NB4 (cell line): ENCODE measurements at regions not wholly inside any gene's neighbourhood (a gene's known extent, or its start where the extent isn't known, plus 50 kb on each side); places are given as distances from the start of the nearest gene placed in this dataset.
"Not testable (repeated sequence)": the region's sequence is repeated elsewhere in the genome, so short reads cannot be mapped to it uniquely, and the experiment has no call there.

ENCODE experiments used
- DNase-seq: peaks from one replicate; pipeline ENCODE4 v3.0.0; 2010; ENCODE audit warnings: low read depth
- H3K4me3 ChIP-seq: one replicate; pipeline ENCODE4 v1.5.1; 2011; ENCODE audit warnings: mild to moderate bottlenecking, low read depth, low read length, moderate library complexity
- CTCF ChIP-seq: IDR thresholded peaks from one replicate; pipeline ENCODE4 v1.5.1; 2012; ENCODE audit warnings: low read depth, low read length
- MAX ChIP-seq: IDR thresholded peaks from 2 replicates; pipeline ENCODE4 v1.6.1; 2011; ENCODE audit warnings: low read depth, low read length
- MYC ChIP-seq: IDR thresholded peaks from 2 replicates; pipeline ENCODE4 v1.6.1; 2011; ENCODE audit warnings: low read depth, low read length
- POLR2A ChIP-seq: IDR thresholded peaks from 2 replicates; pipeline ENCODE4 v1.6.1; 2011; ENCODE audit warnings: mild to moderate bottlenecking; ENCODE audit not compliant: insufficient read length; ENCODE audit errors: extremely low read depth

- no peak for DNase-seq
- no peak overlapping the region for H3K4me3 ChIP-seq
- TF ChIP-seq POLR2A: no peak
- TF ChIP-seq MYC: no peak
- no peak for TF ChIP-seq MAX
- TF ChIP-seq CTCF: no peak
Measured at GRCh38 chr5:3449481-3449880, 146.2 kb upstream of the IRX1 start.

- H3K4me3 ChIP-seq: no peak overlapping the region
- TF ChIP-seq MAX (no peak), CTCF (no peak), POLR2A (no peak), MYC (no peak)
- no peak for DNase-seq
Measured at GRCh38 chr5:3446410-3446809, 149.2 kb upstream of the IRX1 start.

GRCh38 chr5:3445517-3445916 is 150.1 kb upstream of the IRX1 start:
- not testable (repeated sequence) for DNase-seq, H3K4me3 ChIP-seq

- TF ChIP-seq POLR2A (no peak), CTCF (no peak), MYC (no peak), MAX (no peak)
- no peak overlapping the region for H3K4me3 ChIP-seq
- DNase-seq: no peak
Measured at GRCh38 chr5:3432135-3432534, 163.5 kb upstream of the IRX1 start.

GRCh38 chr5:3430691-3431090 is 164.9 kb upstream of the IRX1 start:
- H3K4me3 ChIP-seq: no peak overlapping the region
- no peak for DNase-seq
- TF ChIP-seq MAX: no peak

GRCh38 chr5:3429962-3430361 is 165.7 kb upstream of the IRX1 start:
- H3K4me3 ChIP-seq: no peak overlapping the region
- no peak for DNase-seq
- no peak for TF ChIP-seq CTCF
- no peak for TF ChIP-seq POLR2A
- TF ChIP-seq MYC: no peak
- TF ChIP-seq MAX: no peak

- no peak for TF ChIP-seq CTCF
- TF ChIP-seq MYC: no peak
- no peak for TF ChIP-seq POLR2A
- TF ChIP-seq MAX: no peak
- H3K4me3 ChIP-seq: no peak overlapping the region
- no peak for DNase-seq
Measured at GRCh38 chr5:3428334-3428733, 167.3 kb upstream of the IRX1 start.
